HepG2 (cell line): ENCODE measurements at regions not wholly inside any gene's neighbourhood (a gene's known extent, or its start where the extent isn't known, plus 50 kb on each side); places are given as distances from the start of the nearest gene placed in this dataset.

Experiments used
- BHLHE40 ChIP-seq: IDR thresholded peaks from 2 replicates; pipeline ENCODE4 v1.6.1; 2011; ENCODE audit warnings: low read length, improper control_type of control experiment
- CENPT ChIP-seq: sonication (generic); formaldehyde crosslinking; IDR thresholded peaks from 2 replicates; pipeline ENCODE4 v1.8.0; 2022; ENCODE audit warnings: low read depth, mild to moderate bottlenecking, moderate library complexity, missing genetic modification reagents
- CENPX ChIP-seq: sonication (generic); formaldehyde crosslinking; IDR thresholded peaks from 2 replicates; pipeline ENCODE4 v1.9.0; 2021; ENCODE audit warnings: mild to moderate bottlenecking, missing genetic modification reagents, moderate library complexity
- GFI1 ChIP-seq: sonication (generic); formaldehyde crosslinking; IDR thresholded peaks from 2 replicates; pipeline ENCODE4 v1.5.0; 2020; ENCODE audit warnings: missing genetic modification reagents, mild to moderate bottlenecking, borderline replicate concordance
- HDAC6 ChIP-seq: fragments of 200-600 bp; sonication (generic); IDR thresholded peaks from 2 replicates; pipeline ENCODE4 v1.7.0; 2017; ENCODE audit warnings: mild to moderate bottlenecking, antibody characterized with exemption, low read length, low read depth
- KLF9 ChIP-seq: IDR thresholded peaks from 2 replicates; pipeline ENCODE4 v1.6.1; 2016; ENCODE audit warnings: low read depth
- KMT2B ChIP-seq: IDR thresholded peaks from 2 replicates; pipeline ENCODE4 v1.6.1; 2016; ENCODE audit warnings: missing genetic modification reagents, missing compliant biosample characterization
- NBN ChIP-seq: fragments of 450-650 bp; conservative IDR thresholded peaks from 2 replicates; pipeline ENCODE4 v1.6.1; 2017
- SMARCE1 ChIP-seq: fragments of 450-650 bp; IDR thresholded peaks from 2 replicates; pipeline ENCODE4 v1.6.1; 2017; ENCODE audit warnings: borderline replicate concordance
- SPEN ChIP-seq: sonication (generic); formaldehyde crosslinking; IDR thresholded peaks from 2 replicates; pipeline ENCODE4 v1.5.1; 2020; ENCODE audit warnings: low read depth, mild to moderate bottlenecking, missing genetic modification reagents
- ZNF33A ChIP-seq: sonication (generic); formaldehyde crosslinking; IDR thresholded peaks from 2 replicates; pipeline ENCODE4 v1.5.1; 2020; ENCODE audit warnings: missing genetic modification reagents, mild to moderate bottlenecking, moderate library complexity, borderline replicate concordance
- ZNF383 ChIP-seq: sonication (generic); formaldehyde crosslinking; IDR thresholded peaks from 2 replicates; pipeline ENCODE4 v1.4.0; 2020; ENCODE audit warnings: missing genetic modification reagents, mild to moderate bottlenecking, borderline replicate concordance
- ZNF546 ChIP-seq: sonication (generic); formaldehyde crosslinking; conservative IDR thresholded peaks from 2 replicates; pipeline ENCODE4 v1.8.1; 2023; ENCODE audit warnings: mild to moderate bottlenecking, missing genetic modification reagents
- ZNF619 ChIP-seq: sonication (generic); formaldehyde crosslinking; IDR thresholded peaks from 2 replicates; pipeline ENCODE4 v1.4.0; 2020; ENCODE audit warnings: mild to moderate bottlenecking, missing genetic modification reagents
- TF ChIP-seq, protein P1 (sequence below): sonication (generic); formaldehyde crosslinking; IDR thresholded peaks from 2 replicates; pipeline ENCODE4 v1.5.1; 2020; ENCODE audit warnings: missing genetic modification reagents, mild to moderate bottlenecking, borderline replicate concordance
- TF ChIP-seq, protein P2 (sequence below): sonication (generic); formaldehyde crosslinking; IDR thresholded peaks from one replicate; pipeline ENCODE4 v1.5.1; 2020; ENCODE audit warnings: mild to moderate bottlenecking, missing genetic modification reagents; ENCODE audit errors: not compliant biosample characterization
- TF ChIP-seq, protein P3 (sequence below): IDR thresholded peaks from 2 replicates; pipeline ENCODE4 v1.6.1; 2016; ENCODE audit warnings: low read depth
- TF ChIP-seq, protein P4 (sequence below): IDR thresholded peaks from 2 replicates; pipeline ENCODE4 v1.6.1; 2016; ENCODE audit warnings: missing genetic modification reagents, missing compliant biosample characterization

DNA sequence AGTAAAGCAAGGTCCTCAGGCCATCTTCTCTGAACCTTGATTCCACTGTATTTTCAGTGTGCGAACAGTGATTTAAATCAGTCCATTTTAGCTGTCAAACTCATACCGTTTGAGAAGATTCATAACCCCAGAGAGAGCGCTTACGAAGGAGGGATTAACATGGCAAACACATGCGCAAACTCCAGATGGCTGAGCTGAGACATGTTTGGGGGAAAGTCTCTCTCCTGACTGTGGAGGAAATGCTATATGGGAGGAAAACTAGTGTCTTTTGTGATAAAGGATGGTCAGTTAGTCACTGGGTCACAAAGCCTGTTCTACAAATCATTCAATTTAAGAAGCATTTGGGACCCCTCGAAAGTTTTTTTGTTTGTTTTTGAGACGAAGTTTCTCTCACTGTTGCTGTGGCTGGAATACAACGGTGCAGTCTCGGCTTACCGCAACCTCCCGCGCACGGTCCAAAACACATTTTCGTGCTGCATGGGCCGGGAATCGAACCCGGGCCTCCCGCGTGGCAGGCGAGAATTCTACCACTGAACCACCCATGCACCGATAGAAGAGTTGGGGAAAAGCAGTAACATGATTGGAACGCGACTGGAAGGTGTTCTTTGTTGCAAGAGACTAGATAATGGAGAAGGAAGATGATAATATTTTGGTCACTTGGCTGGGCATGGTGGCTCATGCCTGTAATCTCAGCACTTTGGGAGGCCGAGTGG is 58.4 kb upstream of the CXADR start (continued):
- TF ChIP-seq NBN (no peak), ZNF619 (CRISPR knock-in tag) (peak; percentile 87; the same call in 1 of the 2 replicates), SMARCE1 (no peak), KLF9 (peak; percentile 87; the same call in 1 of the 2 replicates), ZNF546 (CRISPR knock-in tag) (peak; percentile 88; the same call in 1 of the 2 replicates), ZNF383 (CRISPR knock-in tag) (0 out of 2 replicates have a peak, but pooled peaks have one; percentile 84), CENPT (CRISPR knock-in tag) (no peak), ZNF33A (CRISPR knock-in tag) (no peak), SPEN (peak; percentile 19; the same call in 1 of the 2 replicates), GFI1 (CRISPR knock-in tag) (peak; percentile 85; the same call in 1 of the 2 replicates), CENPX (no peak), BHLHE40 (peak; percentile 62), KMT2B (CRISPR knock-in tag) (peak; percentile 70; the same call in 1 of the 2 replicates), HDAC6 (no peak)
- TF ChIP-seq, protein P1, sequence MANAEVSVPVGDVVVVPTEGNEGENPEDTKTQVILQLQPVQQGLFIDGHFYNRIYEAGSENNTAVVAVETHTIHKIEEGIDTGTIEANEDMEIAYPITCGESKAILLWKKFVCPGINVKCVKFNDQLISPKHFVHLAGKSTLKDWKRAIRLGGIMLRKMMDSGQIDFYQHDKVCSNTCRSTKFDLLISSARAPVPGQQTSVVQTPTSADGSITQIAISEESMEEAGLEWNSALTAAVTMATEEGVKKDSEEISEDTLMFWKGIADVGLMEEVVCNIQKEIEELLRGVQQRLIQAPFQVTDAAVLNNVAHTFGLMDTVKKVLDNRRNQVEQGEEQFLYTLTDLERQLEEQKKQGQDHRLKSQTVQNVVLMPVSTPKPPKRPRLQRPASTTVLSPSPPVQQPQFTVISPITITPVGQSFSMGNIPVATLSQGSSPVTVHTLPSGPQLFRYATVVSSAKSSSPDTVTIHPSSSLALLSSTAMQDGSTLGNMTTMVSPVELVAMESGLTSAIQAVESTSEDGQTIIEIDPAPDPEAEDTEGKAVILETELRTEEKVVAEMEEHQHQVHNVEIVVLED (CRISPR knock-in tag) = peak; percentile 58; the same call in 1 of the 2 replicates
- TF ChIP-seq, protein P2, sequence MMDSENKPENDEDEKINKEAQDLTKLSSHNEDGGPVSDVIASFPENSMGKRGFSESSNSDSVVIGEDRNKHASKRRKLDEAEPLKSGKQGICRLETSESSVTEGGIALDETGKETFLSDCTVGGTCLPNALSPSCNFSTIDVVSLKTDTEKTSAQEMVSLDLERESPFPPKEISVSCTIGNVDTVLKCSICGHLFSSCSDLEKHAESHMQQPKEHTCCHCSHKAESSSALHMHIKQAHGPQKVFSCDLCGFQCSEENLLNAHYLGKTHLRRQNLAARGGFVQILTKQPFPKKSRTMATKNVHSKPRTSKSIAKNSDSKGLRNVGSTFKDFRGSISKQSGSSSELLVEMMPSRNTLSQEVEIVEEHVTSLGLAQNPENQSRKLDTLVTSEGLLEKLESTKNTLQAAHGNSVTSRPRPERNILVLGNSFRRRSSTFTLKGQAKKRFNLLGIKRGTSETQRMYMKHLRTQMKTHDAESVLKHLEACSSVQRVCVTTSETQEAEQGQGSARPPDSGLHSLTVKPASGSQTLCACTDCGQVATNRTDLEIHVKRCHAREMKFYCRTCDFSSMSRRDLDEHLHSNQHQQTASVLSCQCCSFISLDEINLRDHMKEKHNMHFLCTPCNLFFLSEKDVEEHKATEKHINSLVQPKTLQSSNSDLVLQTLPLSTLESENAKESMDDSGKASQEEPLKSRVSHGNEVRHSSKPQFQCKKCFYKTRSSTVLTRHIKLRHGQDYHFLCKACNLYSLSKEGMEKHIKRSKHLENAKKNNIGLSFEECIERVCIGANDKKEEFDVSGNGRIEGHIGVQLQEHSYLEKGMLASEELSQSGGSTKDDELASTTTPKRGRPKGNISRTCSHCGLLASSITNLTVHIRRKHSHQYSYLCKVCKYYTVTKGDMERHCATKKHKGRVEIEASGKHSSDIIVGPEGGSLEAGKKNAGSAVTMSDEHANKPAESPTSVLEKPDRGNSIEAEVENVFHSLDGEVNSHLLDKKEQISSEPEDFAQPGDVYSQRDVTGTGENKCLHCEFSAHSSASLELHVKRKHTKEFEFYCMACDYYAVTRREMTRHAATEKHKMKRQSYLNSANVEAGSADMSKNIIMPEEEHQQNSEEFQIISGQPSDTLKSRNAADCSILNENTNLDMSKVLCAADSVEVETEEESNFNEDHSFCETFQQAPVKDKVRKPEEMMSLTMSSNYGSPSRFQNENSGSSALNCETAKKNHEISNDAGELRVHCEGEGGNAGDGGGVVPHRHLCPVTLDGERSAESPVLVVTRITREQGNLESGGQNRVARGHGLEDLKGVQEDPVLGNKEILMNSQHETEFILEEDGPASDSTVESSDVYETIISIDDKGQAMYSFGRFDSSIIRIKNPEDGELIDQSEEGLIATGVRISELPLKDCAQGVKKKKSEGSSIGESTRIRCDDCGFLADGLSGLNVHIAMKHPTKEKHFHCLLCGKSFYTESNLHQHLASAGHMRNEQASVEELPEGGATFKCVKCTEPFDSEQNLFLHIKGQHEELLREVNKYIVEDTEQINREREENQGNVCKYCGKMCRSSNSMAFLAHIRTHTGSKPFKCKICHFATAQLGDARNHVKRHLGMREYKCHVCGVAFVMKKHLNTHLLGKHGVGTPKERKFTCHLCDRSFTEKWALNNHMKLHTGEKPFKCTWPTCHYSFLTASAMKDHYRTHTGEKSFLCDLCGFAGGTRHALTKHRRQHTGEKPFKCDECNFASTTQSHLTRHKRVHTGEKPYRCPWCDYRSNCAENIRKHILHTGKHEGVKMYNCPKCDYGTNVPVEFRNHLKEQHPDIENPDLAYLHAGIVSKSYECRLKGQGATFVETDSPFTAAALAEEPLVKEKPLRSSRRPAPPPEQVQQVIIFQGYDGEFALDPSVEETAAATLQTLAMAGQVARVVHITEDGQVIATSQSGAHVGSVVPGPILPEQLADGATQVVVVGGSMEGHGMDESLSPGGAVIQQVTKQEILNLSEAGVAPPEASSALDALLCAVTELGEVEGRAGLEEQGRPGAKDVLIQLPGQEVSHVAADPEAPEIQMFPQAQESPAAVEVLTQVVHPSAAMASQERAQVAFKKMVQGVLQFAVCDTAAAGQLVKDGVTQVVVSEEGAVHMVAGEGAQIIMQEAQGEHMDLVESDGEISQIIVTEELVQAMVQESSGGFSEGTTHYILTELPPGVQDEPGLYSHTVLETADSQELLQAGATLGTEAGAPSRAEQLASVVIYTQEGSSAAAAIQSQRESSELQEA (CRISPR knock-in tag) = peak; percentile 59
- TF ChIP-seq, protein P3, sequence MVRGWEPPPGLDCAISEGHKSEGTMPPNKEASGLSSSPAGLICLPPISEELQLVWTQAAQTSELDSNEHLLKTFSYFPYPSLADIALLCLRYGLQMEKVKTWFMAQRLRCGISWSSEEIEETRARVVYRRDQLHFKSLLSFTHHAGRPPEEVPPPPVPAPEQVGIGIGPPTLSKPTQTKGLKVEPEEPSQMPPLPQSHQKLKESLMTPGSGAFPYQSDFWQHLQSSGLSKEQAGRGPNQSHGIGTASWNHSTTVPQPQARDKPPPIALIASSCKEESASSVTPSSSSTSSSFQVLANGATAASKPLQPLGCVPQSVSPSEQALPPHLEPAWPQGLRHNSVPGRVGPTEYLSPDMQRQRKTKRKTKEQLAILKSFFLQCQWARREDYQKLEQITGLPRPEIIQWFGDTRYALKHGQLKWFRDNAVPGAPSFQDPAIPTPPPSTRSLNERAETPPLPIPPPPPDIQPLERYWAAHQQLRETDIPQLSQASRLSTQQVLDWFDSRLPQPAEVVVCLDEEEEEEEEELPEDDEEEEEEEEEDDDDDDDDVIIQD (CRISPR knock-in tag) = peak; percentile 69; the same call in 1 of the 2 replicates
- TF ChIP-seq, protein P4, sequence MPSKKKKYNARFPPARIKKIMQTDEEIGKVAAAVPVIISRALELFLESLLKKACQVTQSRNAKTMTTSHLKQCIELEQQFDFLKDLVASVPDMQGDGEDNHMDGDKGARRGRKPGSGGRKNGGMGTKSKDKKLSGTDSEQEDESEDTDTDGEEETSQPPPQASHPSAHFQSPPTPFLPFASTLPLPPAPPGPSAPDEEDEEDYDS (CRISPR knock-in tag) = peak; percentile 55; the same call in 1 of the 2 replicates
